RKO (cell line): ENCODE measurements at regions not wholly inside any gene's neighbourhood (a gene's known extent, or its start where the extent isn't known, plus 50 kb on each side); places are given as distances from the start of the nearest gene placed in this dataset.
A peak's percentile ranks its signal among the peaks of the same experiment; 100 is the strongest.

Experiments
- DNase-seq: peaks from one replicate; pipeline ENCODE4 v3.0.0-alpha.2; 2016; ENCODE audit warnings: low spot score

DNA sequence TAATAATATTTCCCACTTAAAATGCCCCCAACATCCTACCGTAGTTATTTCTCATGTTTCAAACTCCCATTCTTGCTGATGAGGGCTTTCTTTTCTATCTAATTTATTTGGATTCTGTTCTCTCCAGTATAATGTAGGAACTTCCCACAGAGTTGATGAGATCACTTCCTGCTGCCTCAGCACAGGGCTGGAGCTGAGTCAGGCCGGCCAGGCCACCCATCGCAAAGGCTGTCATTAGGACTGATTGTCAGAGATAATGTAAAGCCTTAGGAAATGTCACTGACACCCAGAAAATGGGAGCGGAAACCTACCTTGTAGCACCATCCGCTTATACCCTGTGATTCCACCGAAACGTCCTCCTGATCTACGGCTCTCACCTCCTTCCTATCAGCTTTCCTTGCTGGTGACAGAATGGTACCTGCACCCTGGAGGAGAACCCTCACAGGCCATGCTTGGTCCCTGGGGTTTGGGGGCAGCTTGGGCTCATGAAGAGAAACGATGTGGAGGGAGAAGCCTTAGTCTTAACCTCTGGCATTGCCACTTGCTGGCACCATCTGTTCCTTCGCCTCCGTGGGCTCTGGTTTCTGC is 672.8 kb upstream of the ID2 start:
- peak; percentile 59 for DNase-seq

DNA sequence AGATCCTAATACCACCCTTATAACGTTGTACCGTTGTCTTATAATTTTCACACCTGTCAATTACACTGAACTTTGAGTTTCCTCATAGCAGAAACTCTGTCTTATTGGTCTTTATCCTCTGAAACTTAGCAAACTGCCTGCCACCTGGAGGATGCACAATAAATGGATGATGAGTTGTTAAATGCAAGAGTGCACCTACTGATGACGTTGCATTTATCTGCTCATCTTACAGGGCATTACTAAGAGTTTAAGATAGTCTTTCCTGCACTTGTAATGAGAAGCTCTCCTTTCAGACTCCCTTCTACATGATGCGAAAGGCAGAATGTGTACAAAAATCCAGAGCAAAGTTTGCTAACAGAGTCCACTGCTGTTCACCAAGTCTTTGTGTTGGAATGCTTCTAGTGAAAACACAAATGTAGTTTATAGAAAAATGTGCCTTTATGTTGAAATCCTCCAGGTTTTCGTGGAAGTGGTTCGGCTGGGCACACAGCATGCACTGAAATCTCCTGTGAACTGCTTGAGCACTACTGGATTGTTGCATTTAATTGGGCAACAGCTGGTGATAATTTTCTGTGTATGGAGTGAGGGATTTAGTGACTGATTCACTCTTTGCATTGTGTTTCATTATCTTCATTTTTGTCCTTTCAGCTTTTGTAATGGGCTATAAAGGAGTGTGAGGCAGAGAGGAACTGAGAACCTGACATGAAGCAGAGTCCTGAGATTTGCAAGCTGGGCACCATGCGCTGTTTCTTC is 665.8 kb upstream of the ID2 start:
- DNase-seq, result no peak

DNA sequence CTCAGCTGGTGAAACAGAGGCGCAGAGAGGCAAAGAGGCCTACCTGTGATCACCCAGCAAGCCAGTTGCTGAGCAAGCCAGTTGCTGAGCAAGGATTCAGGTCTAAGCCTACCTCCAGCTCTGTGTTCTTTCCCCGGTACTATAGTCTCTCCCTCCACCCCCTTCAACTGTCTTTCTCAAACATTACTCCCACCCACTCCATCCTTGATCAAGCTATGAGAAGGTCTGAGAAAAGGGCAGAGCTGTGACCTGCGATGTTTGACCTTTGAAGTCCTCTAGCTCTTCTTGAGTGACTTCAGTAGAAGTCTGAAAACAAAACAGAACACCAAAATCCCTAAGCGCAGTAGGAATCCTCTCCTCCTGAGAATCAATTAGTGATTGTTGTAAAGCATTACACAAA is 665.2 kb upstream of the ID2 start:
- DNase-seq, result no peak

DNA sequence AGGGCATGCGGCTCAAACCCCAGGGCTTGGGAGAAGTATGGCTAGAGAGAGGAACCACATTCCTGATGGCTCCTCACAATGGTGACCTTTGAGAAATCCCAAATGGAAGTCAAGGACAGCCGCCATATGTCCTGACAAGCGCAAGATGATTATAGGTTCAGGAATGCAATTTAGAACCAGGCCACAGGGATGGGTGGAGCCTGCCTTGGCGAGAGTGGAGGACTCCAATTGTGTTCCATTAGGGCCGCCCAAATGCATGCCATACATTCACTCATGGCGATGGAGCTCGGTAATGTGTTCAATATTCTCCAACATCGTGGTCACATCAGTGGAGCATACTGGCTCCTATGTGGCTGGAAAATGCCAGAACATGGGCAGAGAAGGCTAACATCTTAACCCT is 662.9 kb upstream of the ID2 start:
- no peak for DNase-seq

DNA sequence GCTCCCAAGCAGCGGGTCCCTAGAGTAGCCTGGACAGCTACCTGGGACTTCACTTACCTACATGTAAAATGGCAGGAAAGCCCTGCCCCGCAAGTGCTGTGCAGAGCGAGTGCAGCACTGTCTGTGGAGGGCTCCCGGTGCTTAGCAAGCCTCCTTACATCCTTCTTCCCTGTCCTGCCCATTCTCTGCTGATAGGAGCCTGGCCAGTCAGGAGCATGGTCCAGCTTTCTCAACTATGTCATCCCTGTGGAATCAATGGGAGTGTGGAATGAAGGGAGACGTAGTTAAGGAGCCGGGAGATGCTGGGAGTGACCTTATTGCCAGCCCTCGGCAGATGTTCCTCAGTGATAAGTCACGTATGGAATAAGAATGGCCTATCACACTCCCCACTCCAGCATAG is 661.9 kb upstream of the ID2 start:
- DNase-seq, result no peak

DNA sequence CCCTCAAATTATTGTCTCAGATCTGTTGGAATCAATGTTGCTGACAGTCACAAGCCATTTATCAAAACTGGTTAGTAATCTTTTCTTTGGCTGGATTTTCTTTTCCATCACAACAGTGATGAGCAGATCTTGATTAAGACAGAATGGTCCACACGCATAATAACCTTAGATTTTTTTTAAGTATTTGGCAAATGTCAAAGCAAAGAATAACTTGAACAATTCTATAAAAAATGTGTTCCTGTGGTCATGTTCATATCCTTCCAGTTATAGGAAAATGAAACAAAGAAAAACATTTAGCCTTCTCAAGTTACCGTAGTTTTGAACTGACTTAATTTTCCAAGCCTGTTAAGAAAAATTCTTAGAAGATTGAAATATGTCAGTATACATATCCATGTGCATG is 659.9 kb upstream of the ID2 start:
- DNase-seq, result no peak

DNA sequence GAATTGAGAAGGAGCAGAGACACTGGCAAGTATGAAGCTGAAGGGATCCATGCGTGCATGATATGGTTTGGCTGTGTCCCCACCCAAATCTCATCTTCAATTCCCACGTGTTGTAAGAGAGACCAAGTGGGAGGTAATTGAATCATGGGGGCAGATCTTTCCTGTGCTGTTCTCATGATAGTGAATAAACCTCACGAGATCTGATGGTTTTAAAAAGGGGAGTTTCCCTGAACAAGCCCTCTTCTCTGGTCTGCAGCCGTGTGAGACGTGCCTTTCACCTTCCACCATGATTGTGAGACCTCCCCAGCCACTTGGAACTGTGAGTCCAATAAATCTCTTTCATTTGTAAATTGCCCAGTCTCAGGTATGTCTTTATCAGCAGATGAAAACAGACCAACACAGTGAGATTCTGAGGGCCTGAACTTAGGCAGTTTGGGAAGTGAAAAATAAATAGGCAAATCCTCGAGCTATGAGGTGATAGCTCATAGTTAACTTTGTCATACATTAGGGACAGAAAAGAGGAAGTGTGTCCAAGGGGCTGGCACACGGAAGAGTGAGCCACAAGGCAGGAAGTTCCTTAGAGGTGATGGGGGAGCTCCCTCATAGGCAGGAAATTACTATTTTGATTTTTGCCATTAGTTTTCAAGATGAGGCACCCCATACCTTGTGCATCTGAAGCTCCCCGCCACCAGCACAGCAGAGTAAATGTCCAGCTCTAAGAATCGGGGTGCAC is 658.8 kb upstream of the ID2 start:
- no peak for DNase-seq

DNA sequence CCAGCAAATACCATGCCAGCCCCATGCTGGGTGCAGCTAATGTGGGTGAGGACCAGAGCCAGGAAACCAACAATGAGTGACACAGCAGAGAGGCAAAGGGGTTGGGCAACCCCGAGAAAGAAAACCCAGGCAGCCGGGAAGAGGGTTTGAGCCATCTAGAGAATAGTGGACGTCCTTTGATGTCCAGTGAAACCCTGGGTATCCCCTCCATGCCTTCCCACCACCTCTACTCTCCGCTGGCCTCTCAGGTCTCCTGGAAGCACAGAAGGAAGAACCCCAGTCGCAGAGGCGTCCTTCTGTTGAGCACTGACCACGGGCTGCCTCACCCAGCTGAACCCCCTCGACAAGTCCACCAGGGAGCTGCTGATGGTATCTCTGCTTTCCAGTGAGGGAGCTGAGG is 657.4 kb upstream of the ID2 start:
- no peak for DNase-seq

DNA sequence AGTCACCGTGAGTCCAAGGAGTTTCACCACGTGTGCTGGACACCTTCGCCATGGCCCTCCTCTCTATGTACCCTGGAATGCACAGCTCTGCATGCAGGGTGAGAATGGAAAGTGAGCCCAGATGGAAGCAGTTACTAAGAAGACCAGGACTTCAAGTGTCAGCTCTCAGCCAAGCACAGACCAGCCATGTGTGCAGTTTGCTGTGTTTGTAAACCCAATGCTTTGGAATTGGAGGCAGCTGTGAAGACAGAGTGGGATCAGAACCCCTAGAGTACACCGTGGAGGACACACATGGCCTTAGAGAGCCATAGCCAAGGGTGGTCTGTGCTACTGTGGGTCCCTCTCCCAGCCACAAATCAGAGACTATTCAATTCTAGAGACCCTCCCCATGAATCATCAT is 655.5 kb upstream of the ID2 start:
- no peak for DNase-seq

DNA sequence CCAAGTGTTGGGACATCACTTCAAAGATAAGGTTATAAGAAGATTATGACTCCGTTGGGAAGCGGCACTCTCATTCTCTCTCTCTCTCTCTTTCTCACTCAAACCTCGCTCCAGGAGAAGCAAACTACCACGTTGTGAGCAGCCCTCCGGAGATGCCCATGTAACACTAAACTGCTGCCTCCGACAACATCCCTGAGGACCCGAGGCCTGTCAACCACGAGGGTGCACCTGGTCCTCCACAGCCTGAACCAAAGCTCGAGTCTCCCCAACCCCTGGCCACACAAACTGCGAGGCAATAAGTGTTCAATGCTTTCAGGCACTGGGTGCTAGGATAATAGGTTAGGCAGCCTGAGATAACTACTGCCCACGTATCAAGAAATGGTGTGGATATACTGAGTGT is 654.5 kb upstream of the ID2 start:
- DNase-seq, result no peak

DNA sequence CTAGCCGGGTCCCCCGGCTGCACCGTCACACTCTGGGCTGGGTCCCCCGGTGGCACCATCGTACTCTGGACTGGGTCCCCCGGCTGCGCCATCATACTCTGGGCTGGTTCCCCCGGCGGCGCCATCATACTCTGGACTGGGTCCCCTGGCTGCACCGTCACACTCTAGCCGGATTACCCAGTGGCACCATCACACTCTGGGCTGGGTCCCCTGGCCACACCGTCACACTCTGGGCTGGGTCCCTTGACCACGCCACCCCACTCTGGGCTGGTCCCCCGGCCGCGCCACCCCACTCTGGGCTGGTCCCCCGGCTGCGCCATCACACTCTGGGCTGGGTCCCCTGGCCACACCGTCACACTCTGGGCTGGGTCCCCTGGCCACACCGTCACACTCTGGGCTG is 653.8 kb upstream of the ID2 start:
- DNase-seq, result no peak

DNA sequence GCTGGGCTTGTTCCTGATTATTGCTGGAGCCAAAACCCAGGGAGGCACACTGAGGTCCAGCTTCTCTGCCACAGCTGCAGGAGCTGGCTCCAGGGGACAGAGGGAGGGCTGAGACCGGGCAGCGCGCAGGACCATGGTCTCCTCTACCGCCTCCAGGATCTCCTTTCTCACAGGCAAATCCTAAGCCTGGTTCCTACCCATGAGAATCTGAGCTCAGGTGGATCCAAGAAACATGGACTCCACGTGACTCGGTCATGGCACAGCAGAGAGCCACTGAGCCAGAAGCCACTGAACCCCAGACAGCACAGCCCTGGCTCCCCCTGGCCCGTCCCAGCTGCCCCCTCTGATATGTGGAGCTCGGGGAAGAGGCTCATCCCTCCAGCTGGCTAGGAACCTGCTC is 653.4 kb upstream of the ID2 start:
- no peak for DNase-seq

DNA sequence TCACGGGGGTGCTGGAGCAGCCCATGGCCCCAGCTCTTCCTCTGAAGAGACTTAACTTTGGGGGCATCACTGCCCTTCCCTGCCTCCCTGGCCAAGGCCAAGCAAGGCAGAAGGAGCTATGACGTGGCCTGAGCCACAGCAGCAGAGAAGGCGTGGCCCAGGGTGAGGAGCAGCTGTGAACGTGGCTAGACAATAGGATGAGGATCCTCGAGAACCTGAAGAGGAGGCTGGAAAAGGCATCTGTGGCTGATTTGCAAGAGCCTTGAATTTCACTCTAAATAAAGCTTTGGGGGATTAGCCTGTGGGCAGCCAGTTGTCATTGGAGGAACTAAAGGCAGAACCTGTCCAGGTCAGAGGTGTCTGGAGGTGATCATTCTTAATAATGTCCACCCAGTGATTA is 652.9 kb upstream of the ID2 start:
- DNase-seq, result no peak

DNA sequence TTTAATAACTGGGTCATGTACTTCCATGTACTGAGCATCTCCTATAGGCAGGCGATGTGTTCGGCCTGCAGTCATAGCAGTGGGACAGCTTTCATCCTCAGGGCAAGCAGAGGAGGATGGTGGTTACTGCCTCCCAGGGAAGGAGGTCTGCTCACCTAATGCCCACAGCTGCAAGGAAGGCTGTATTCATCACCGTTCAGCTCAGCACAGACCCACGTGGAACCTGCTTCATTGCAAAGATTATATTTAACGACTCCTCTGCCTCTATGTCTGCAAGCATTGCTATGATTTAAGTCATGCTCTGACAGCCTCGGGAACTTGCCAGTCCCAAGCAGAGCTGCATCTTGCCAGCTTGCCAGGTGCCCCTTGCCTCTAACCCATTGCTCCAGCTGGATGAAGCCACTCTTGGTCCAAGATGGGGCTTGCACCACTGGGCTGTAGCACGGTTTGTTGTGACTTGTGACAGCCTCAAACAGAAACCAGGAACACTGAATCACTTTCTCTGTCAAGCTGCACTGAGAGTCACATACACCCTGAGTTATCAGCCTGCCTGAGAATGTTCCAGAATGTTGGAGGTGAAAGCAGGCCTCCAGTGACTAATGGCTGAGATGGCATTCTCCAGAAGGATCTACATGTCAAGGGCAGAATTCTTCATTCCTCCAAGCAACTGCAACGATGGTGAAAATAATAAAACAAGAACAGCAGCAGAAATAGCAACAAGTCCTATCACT is 651.1 kb upstream of the ID2 start:
- DNase-seq, result no peak

DNA sequence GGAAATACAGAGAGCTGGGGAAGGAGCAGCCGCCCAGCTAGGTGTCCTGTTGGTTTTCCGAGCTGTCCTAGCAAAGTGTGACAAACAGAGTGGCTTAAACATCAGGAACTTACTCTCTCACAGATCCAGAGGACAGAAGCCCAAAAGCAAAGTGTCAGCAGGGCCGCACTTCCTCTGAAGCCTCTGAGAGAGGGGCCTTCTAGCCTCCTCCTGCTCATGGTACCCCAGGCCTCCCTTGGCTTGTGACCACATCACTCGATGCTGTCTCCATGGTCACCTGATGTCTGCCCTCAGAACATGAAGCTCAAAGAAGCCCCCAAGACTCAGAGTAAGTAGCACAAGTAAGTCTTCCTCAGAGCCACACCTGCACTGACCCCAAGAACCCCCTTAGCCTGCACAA is 650.5 kb upstream of the ID2 start:
- DNase-seq, result no peak

DNA sequence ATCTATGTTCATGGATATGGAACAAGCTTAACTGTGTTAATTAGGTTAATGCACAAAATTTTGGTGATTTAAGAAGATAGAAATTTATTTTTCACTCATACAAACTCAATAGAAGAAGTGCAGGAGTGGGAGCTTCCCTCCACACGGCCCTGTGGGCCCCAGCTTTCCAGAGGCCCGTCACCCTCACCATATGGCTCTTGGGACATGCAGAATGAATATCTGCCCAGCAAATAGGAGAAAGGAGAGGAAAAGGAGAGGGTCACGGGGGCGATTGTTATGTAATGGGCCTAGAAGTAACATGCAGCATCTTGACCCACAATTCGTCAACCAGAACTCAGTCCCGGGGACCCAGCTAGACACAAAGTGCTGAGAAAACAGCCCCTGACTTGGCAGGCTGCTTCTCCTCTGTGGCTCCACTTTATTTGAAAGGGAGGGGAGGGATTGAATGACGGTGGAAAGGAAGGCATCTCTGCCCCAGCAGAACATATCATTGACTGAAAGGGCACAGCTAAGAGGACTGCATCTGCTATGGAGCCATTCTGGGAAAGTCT is 648.2 kb upstream of the ID2 start:
- no peak for DNase-seq

DNA sequence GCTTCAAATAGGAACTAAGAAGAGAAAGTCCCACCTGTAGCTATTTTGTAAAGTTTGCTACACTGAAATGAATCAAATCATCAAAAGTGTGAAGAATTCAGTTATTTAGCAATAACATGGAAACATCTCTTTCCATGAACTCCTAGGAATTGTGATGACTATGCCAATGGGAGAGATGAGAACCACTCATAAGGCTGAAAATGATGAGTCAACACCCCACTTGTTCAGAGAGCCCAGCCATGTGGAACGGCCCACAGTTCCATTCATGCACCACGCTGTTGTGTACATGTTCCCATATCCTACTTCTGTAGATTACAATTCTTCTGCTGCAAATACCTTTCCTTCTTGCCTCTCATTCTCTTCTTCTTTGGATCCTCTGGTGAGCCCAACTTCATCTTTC is 645.5 kb upstream of the ID2 start:
- DNase-seq, result no peak

DNA sequence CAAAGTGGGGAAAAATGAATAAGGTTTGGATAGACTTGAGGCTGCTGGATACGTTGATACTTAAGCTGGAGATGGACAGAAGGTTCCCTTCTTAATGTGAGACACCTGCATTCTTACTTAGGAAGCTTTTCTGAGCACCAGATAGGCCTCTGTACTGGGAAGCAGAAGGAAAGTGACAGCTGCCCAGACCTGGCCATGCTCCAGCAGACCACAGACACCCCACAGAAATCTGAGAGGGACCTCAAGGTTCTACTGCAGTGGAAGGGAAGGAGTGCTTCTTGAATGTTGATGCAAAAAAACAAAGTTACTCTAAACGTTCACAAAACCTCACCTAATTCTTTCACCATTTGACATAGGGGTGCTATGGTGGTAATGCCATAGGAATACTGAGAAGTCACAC is 642.1 kb upstream of the ID2 start:
- DNase-seq, result no peak

DNA sequence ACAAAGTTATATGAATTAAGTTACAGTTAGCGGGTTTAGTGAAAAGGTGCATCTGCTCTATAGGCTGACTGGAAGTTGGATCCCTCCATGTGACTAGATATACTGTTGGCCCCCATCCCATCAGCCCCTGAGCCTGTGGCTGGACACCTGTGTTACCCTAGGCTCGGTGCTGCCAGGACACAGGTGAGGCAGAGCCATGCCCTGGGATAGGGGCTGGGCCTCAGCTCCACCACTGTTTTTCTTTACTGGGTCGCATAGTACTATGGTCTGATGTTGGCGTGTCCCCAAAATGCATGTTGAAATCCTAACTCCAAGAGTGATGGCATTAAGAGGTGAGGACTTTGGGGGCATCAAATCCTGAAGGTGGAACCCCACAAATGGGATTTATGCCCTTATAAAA is 638.6 kb upstream of the ID2 start:
- DNase-seq, result no peak

DNA sequence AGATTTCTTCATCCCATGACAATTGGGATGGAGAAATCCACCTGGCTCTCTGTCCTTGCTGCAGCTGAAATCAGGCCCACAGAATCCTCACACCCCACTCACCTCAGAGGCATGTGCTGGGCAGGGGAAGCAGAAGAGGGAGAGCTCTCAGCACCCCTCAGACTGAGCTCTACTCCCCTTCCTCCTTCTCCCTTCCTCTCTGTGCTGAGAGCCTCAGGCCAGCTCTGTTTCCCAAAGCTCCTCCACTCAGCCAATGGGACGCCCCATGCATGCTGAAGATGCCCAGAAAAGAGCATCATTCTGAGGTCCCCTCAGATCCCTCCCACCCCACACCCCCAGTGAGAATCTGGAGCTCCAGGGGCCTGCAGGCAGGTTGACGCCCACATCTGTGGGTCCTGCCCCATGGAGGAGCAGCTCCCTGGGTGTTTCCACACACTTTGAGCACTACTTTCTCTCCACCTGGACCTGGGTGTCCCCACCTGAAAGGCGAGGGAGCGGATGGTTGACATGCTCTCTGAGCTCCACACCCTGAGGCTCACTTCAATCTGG is 637.7 kb upstream of the ID2 start:
- DNase-seq, result no peak

DNA sequence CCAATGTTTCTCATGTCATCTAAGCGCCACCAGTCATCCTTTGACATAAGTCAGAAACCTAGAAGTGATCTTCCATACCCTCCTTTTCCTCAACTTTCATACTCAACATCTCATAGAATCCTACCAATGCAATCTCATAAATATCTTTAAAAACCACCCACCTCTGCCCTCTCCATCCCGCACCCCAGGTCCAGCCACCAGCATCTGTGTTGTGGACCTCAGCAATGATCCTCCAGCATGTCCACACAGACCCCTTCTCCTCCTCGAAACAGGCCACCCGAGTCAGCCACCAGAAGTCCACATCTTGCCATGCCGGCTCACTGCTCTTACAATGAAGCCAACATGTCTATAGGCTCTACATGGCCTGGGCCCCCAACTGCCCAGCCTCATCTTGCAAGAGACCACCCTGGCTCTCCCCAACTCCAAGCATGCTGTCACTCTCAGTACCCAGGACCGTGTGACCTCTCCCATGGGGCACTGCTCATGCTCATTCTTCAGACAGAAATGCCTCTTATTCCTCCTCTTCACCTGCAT is 636.7 kb upstream of the ID2 start:
- no peak for DNase-seq

DNA sequence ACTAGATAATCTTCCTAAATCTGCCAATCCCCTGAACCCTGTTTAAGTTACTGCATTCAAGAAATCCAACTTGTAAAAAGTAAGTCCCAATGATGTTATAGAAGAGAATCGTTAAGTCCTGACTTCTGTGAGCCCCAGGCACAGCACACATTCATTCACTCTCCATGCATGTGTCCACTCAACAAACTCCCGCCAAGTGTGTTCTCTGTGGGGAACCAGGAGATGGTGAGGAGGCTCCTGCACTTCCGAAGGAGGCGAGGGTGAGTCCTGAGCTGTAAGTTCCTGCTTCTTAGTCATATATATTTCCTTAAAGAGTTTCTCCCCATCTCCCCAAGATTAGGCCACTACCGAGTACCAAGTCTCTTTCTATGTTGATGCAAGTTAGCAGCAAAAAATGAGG is 635.0 kb upstream of the ID2 start:
- DNase-seq, result no peak
